WTC11 (cell line): ENCODE measurements at regions not wholly inside any gene's neighbourhood (a gene's known extent, or its start where the extent isn't known, plus 50 kb on each side); places are given as distances from the start of the nearest gene placed in this dataset.

Experiments used
- ATAC-seq: fragments of 200-7000 bp; cut with Tn5 transposase; 2 replicates; pipeline ENCODE4 v1.10.0; 2021; ENCODE audit warnings: mild to moderate bottlenecking, moderate library complexity
- CTCF ChIA-PET: fragments of 300-600 bp; sonication (Branson Sonifier 250); formaldehyde crosslinking; loops from one replicate; lab custom pipeline; 2021; ENCODE audit warnings: antibody characterized with exemption; lab: Charles Lee
- POLR2A ChIA-PET: fragments of 350-600 bp; sonication (Branson Sonifier 250); formaldehyde crosslinking; loops from one replicate; lab custom pipeline; 2021; ENCODE audit warnings: antibody characterized with exemption; lab: Charles Lee
- DNase-seq: peaks from one replicate; pipeline ENCODE4 v3.0.0; 2021; ENCODE audit warnings: low spot score
- H3K27ac Mint-ChIP-seq: 2 replicates; pipeline ENCODE4 v1.8.0; 2021; ENCODE audit warnings: mixed read lengths
- H3K27me3 Mint-ChIP-seq: 2 replicates; pipeline ENCODE4 v1.8.0; 2021; ENCODE audit warnings: low read depth, mild to moderate bottlenecking, moderate library complexity, mixed read lengths
- H3K36me3 Mint-ChIP-seq: 2 replicates; pipeline ENCODE4 v1.8.0; 2021; ENCODE audit warnings: mixed read lengths
- H3K4me1 Mint-ChIP-seq: 2 replicates; pipeline ENCODE4 v1.8.0; 2022; ENCODE audit warnings: mixed read lengths
- H3K4me3 Mint-ChIP-seq: 2 replicates; pipeline ENCODE4 v1.8.0; 2021; ENCODE audit warnings: mild to moderate bottlenecking, moderate library complexity, mixed read lengths
- H3K9me3 Mint-ChIP-seq: 2 replicates; pipeline ENCODE4 v1.8.0; 2021; ENCODE audit warnings: mixed read lengths
- AFF4 ChIP-seq: sonication (generic); formaldehyde crosslinking; IDR thresholded peaks from 2 replicates; pipeline ENCODE4 v1.8.1; 2023; ENCODE audit warnings: mild to moderate bottlenecking, missing genetic modification reagents, borderline replicate concordance
- CREB1 ChIP-seq: sonication (generic); formaldehyde crosslinking; IDR thresholded peaks from 2 replicates; pipeline ENCODE4 v1.8.0; 2023; ENCODE audit warnings: mild to moderate bottlenecking, missing genetic modification reagents
- CREM ChIP-seq: sonication (generic); formaldehyde crosslinking; IDR thresholded peaks from 2 replicates; pipeline ENCODE4 v1.8.1; 2022; ENCODE audit warnings: mild to moderate bottlenecking, missing genetic modification reagents, moderate library complexity
- E2F4 ChIP-seq: sonication (generic); formaldehyde crosslinking; IDR thresholded peaks from 2 replicates; pipeline ENCODE4 v1.8.1; 2022; ENCODE audit warnings: low read depth, mild to moderate bottlenecking, moderate library complexity, missing genetic modification reagents, borderline replicate concordance
- ELF4 ChIP-seq: sonication (generic); formaldehyde crosslinking; IDR thresholded peaks from 2 replicates; pipeline ENCODE4 v1.8.1; 2022; ENCODE audit warnings: low read depth, mild to moderate bottlenecking, moderate library complexity, missing genetic modification reagents
- MAX ChIP-seq: sonication (generic); formaldehyde crosslinking; IDR thresholded peaks from 2 replicates; pipeline ENCODE4 v1.8.0; 2022; ENCODE audit warnings: mild to moderate bottlenecking, missing genetic modification reagents
- NFYB ChIP-seq: sonication (generic); formaldehyde crosslinking; conservative IDR thresholded peaks from 2 replicates; pipeline ENCODE4 v1.8.0; 2022; ENCODE audit warnings: low read depth, missing genetic modification reagents
- OVOL2 ChIP-seq: fragments of 250-450 bp; sonication (Bioruptor Pico); IDR thresholded peaks from 2 replicates; pipeline ENCODE4 v1.9.0; 2021; ENCODE audit warnings: mild to moderate bottlenecking, borderline replicate concordance
- SMAD3 ChIP-seq: sonication (generic); formaldehyde crosslinking; IDR thresholded peaks from 2 replicates; pipeline ENCODE4 v1.8.0; 2022; ENCODE audit warnings: missing genetic modification reagents, mild to moderate bottlenecking, borderline replicate concordance
- SMAD4 ChIP-seq: sonication (generic); formaldehyde crosslinking; IDR thresholded peaks from 2 replicates; pipeline ENCODE4 v1.8.0; 2022; ENCODE audit warnings: mild to moderate bottlenecking, missing genetic modification reagents
- SOX15 ChIP-seq: fragments of 250-450 bp; sonication (Bioruptor Pico); IDR thresholded peaks from 2 replicates; pipeline ENCODE4 v1.9.0; 2021; ENCODE audit warnings: mild to moderate bottlenecking
- SP1 ChIP-seq: sonication (generic); formaldehyde crosslinking; conservative IDR thresholded peaks from 2 replicates; pipeline ENCODE4 v1.8.1; 2022; ENCODE audit warnings: missing genetic modification reagents
- ZNF121 ChIP-seq: sonication (generic); formaldehyde crosslinking; IDR thresholded peaks from 2 replicates; pipeline ENCODE4 v1.8.0; 2023; ENCODE audit warnings: missing genetic modification reagents
- ZNF138 ChIP-seq: sonication (generic); formaldehyde crosslinking; conservative IDR thresholded peaks from 2 replicates; pipeline ENCODE4 v1.8.1; 2022; ENCODE audit warnings: mild to moderate bottlenecking, moderate library complexity, missing genetic modification reagents
- ZNF263 ChIP-seq: sonication (generic); formaldehyde crosslinking; IDR thresholded peaks from 2 replicates; pipeline ENCODE4 v1.8.1; 2022; ENCODE audit warnings: low read depth, mild to moderate bottlenecking, moderate library complexity, missing genetic modification reagents
- ZNF281 ChIP-seq: sonication (generic); formaldehyde crosslinking; IDR thresholded peaks from 2 replicates; pipeline ENCODE4 v1.8.0; 2023; ENCODE audit warnings: mild to moderate bottlenecking, missing genetic modification reagents
- ZNF317 ChIP-seq: sonication (generic); formaldehyde crosslinking; IDR thresholded peaks from 2 replicates; pipeline ENCODE4 v1.8.1; 2023; ENCODE audit warnings: low read depth, mild to moderate bottlenecking, moderate library complexity, missing genetic modification reagents, borderline replicate concordance
- ZNF396 ChIP-seq: fragments of 250-450 bp; sonication (Bioruptor Pico); IDR thresholded peaks from 2 replicates; pipeline ENCODE4 v1.8.0; 2021; ENCODE audit warnings: mild to moderate bottlenecking, moderate library complexity, borderline replicate concordance
- ZNF532 ChIP-seq: fragments of 250-450 bp; sonication (Bioruptor Pico); IDR thresholded peaks from 2 replicates; pipeline ENCODE4 v1.9.0; 2021; ENCODE audit warnings: mild to moderate bottlenecking, borderline replicate concordance

- TF ChIP-seq ZNF281 (CRISPR knock-in tag) (no peak), ZNF532 (no peak), NFYB (no peak), SP1 (CRISPR knock-in tag) (no peak), E2F4 (CRISPR knock-in tag) (no peak)
These were observed 115.2 kb upstream of the FRG1 start (continued) for GRCh38 chr4:189825466-189825865.

GRCh38 chr4:189826657-189827056, 114.0 kb upstream of the FRG1 start:
- Mint-ChIP-seq H3K9me3 (peaks cover 60% of the 10 kb centered on the region), H3K36me3 (peaks cover 39% of the 10 kb centered on the region), H3K4me1 (peaks cover 7% of the 10 kb centered on the region), H3K27ac (no peak overlapping the region), H3K27me3 (no peaks in the 10 kb centered on the region), H3K4me3 (no peak overlapping the region)
- ChIA-PET CTCF (no interaction called here), POLR2A (no interaction called here)
- DNase-seq (no peak), ATAC-seq (no peak)
- TF ChIP-seq CREM (CRISPR knock-in tag): no peak
- TF ChIP-seq CREB1 (CRISPR knock-in tag): no peak
- TF ChIP-seq ZNF121 (CRISPR knock-in tag): no peak
- TF ChIP-seq ZNF263: no peak
- no peak for TF ChIP-seq SMAD3
- TF ChIP-seq ZNF532: no peak
- TF ChIP-seq ZNF317 (CRISPR knock-in tag): no peak
- no peak for TF ChIP-seq ZNF138 (CRISPR knock-in tag)
- TF ChIP-seq SOX15 (CRISPR knock-in tag): no peak
- no peak for TF ChIP-seq MAX (CRISPR knock-in tag)
- TF ChIP-seq ELF4: no peak
- TF ChIP-seq SMAD4: no peak
- TF ChIP-seq OVOL2 (CRISPR knock-in tag): no peak
- no peak for TF ChIP-seq AFF4
- no peak for TF ChIP-seq ZNF396 (CRISPR knock-in tag)
